22Rv1 (cell line): ENCODE measurements at regions not wholly inside any gene's neighbourhood (a gene's known extent, or its start where the extent isn't known, plus 50 kb on each side); places are given as distances from the start of the nearest gene placed in this dataset.

Experiments
- CTCF ChIP-seq: fragments of 450-650 bp; IDR thresholded peaks from 2 replicates; pipeline ENCODE4 v1.5.1; 2017; ENCODE audit warnings: mild to moderate bottlenecking
- ZFX ChIP-seq: fragments of 450-650 bp; IDR thresholded peaks from 2 replicates; pipeline ENCODE4 v1.6.1; 2017; ENCODE audit warnings: antibody characterized with exemption, borderline replicate concordance

- TF ChIP-seq CTCF (no peak), ZFX (no peak)
These were observed 80.2 kb downstream of the ATOH1 start for GRCh38 chr4:93908778-93909177.
